HepG2 (cell line): ENCODE measurements at regions not wholly inside any gene's neighbourhood (a gene's known extent, or its start where the extent isn't known, plus 50 kb on each side); places are given as distances from the start of the nearest gene placed in this dataset.

Source experiments
- ATAC-seq: fragments of 200-7000 bp; cut with Tn5 transposase; 3 replicates; pipeline ENCODE4 v1.9.1; 2020; ENCODE audit warnings: mild to moderate bottlenecking, moderate library complexity
- BruUV-seq: library from RNA; stranded (reverse); fragments of 400-500 nt; replicated peaks from 2 replicates; lab custom pipeline; 2021; lab: Mats Ljungman, UMichigan
- CTCF ChIA-PET: fragments of 300-600 bp; formaldehyde crosslinking; extraction: SDS; loops from one replicate; lab custom pipeline; 2021; ENCODE audit warnings: low total read pairs, inconsistent platforms, low intra/inter-chr PET ratio; lab: Yijun Ruan, JAX
- POLR2A ChIA-PET: fragments of 350-600 bp; sonication (Branson Sonifier 250); formaldehyde crosslinking; loops from one replicate; lab custom pipeline; 2020; ENCODE audit warnings: antibody characterized with exemption, inconsistent platforms; lab: Yijun Ruan, JAX
- DNase-seq: peaks from one replicate; pipeline ENCODE4 v3.0.0-alpha.2; 2015; ENCODE audit warnings: low spot score
- FAIRE-seq: peaks from 3 replicates; lab custom pipeline; 2011; peaks lifted over from hg19 to GRCh38; lab: Jason Lieb, UNC
- H2AFZ ChIP-seq: one replicate; pipeline ENCODE4 v1.6.1; 2011; ENCODE audit warnings: low read length, inconsistent platforms
- H3K27ac ChIP-seq: fragments of 300-600 bp; 3 replicates; pipeline ENCODE4 v1.8.0; 2011; ENCODE audit warnings: mixed run types, mild to moderate bottlenecking, mixed read lengths, low read length, inconsistent platforms; ENCODE audit not compliant: insufficient read depth; ENCODE audit errors: extremely low read length
- H3K27me3 ChIP-seq, 2 experiments: fragments of 200-600 bp in 1 of 2; 2 replicates in 1 of 2; 3 replicates in 1 of 2; pipeline versions ENCODE4 v1.6.0 to v1.8.0; 2011; ENCODE audit warnings: low read length in 2 of 2, mild to moderate bottlenecking in 2 of 2, moderate library complexity in 2 of 2, inconsistent platforms in 1 of 2; ENCODE audit not compliant: insufficient read depth in 2 of 2, control insufficient read depth in 1 of 2
- H3K36me3 ChIP-seq, 2 experiments: fragments of 200-600 bp in 1 of 2; replicated peaks in 1 of 2; 2 replicates in 1 of 2; 3 replicates in 1 of 2; pipeline versions ENCODE4 v1.5.1 to v1.8.0; 2011; ENCODE audit warnings: low read length in 2 of 2, inconsistent platforms in 1 of 2; ENCODE audit not compliant: insufficient read depth in 2 of 2, control insufficient read depth in 1 of 2
- H3K4me1 ChIP-seq: 2 replicates; pipeline ENCODE4 v1.5.1; 2012; ENCODE audit warnings: low read length, inconsistent platforms; ENCODE audit not compliant: insufficient read depth
- H3K4me2 ChIP-seq: 2 replicates; pipeline ENCODE4 v1.6.0; 2011; ENCODE audit warnings: low read depth, low read length, inconsistent platforms
- H3K4me3 ChIP-seq, 3 experiments: fragments of 200-600 bp in 1 of 3; sonication (generic), shearing (Covaris generic) in 1 of 3; replicated peaks in 1 of 3; 2 replicates each; pipeline ENCODE4 v1.5.1; 2011 to 2016; ENCODE audit warnings: low read length in 3 of 3, inconsistent platforms in 2 of 3, low read depth in 2 of 3, mild to moderate bottlenecking in 2 of 3, control low read depth in 1 of 3, mixed read lengths in 1 of 3; ENCODE audit not compliant: insufficient read depth in 1 of 3
- H3K79me2 ChIP-seq: one replicate; pipeline ENCODE4 v1.6.1; 2011; ENCODE audit warnings: low read length, inconsistent platforms; ENCODE audit not compliant: insufficient read depth
- H3K9ac ChIP-seq: 2 replicates; pipeline ENCODE4 v1.6.0; 2011; ENCODE audit warnings: mild to moderate bottlenecking, low read depth, low read length, inconsistent platforms; ENCODE audit not compliant: insufficient read depth
- H3K9me3 ChIP-seq: 2 replicates; pipeline ENCODE4 v1.5.1; 2012; ENCODE audit warnings: mild to moderate bottlenecking, low read length
- H4K20me1 ChIP-seq: 2 replicates; pipeline ENCODE4 v1.6.0; 2011; ENCODE audit warnings: inconsistent platforms, mild to moderate bottlenecking, low read length, moderate library complexity; ENCODE audit not compliant: insufficient read depth
- ARID5B ChIP-seq: IDR thresholded peaks from 2 replicates; pipeline ENCODE4 v1.4.0; 2020; ENCODE audit warnings: mild to moderate bottlenecking, missing genetic modification reagents
- BCLAF1 ChIP-seq: fragments of 450-650 bp; IDR thresholded peaks from 2 replicates; pipeline ENCODE4 v1.6.1; 2017; ENCODE audit warnings: mild to moderate bottlenecking
- FOXA1 ChIP-seq, 2 experiments: fragments of 450-650 bp in 1 of 2; sonication (generic) in 1 of 2; formaldehyde crosslinking in 1 of 2; IDR thresholded peaks; 2 replicates each; pipeline versions ENCODE4 v1.4.0 to v1.6.1; 2016 to 2020; ENCODE audit warnings: missing genetic modification reagents in 1 of 2
- KAT8 ChIP-seq: IDR thresholded peaks from 2 replicates; pipeline ENCODE4 v1.6.1; 2016; ENCODE audit warnings: missing genetic modification reagents, missing compliant biosample characterization
- POLR2G ChIP-seq: fragments of 200-400 bp; formaldehyde crosslinking; IDR thresholded peaks from 2 replicates; pipeline ENCODE4 v1.6.1; 2018; ENCODE audit warnings: mild to moderate bottlenecking, low read depth, low read length, moderate library complexity
- SIX4 ChIP-seq: sonication (generic); formaldehyde crosslinking; IDR thresholded peaks from 2 replicates; pipeline ENCODE4 v1.4.0; 2020; ENCODE audit warnings: missing genetic modification reagents
- TGIF2 ChIP-seq: IDR thresholded peaks from 2 replicates; pipeline ENCODE4 v1.6.1; 2016; ENCODE audit warnings: control low read depth, missing compliant biosample characterization
- WIZ ChIP-seq: sonication (generic); formaldehyde crosslinking; IDR thresholded peaks from 2 replicates; pipeline ENCODE4 v1.5.1; 2020; ENCODE audit warnings: mild to moderate bottlenecking, missing genetic modification reagents
- ZNF407 ChIP-seq: sonication (generic); formaldehyde crosslinking; IDR thresholded peaks from one replicate; pipeline ENCODE4 v1.5.1; 2020; ENCODE audit warnings: mild to moderate bottlenecking, missing genetic modification reagents; ENCODE audit errors: not compliant biosample characterization
- ZNF607 ChIP-seq: sonication (generic); formaldehyde crosslinking; IDR thresholded peaks from 2 replicates; pipeline ENCODE4 v1.5.1; 2020; ENCODE audit warnings: missing genetic modification reagents, mild to moderate bottlenecking, borderline replicate concordance
- ZNF629 ChIP-seq: sonication (generic); formaldehyde crosslinking; conservative IDR thresholded peaks from 2 replicates; pipeline ENCODE4 v1.5.0; 2020; ENCODE audit warnings: missing genetic modification reagents
- WGBS: methylation state at CpG from one replicate; pipeline ENCODE4 v1.1.6; 2017; ENCODE audit warnings: low lambda C conversion rate; 5-methylcytosine and 5-hydroxymethylcytosine counted together
- in situ Hi-C: cut with HindIII; loops from 2 replicates; pipeline ENCODE4 v1.10.0; 2017; ENCODE audit warnings: low pct_unique_long_range_greater_than_20kb; ENCODE audit not compliant: extremely low pct_ligation_motif_present
- intact Hi-C: fragments of 100-400 bp; cut with micrococcal nuclease; formaldehyde crosslinking; loops from one replicate; pipeline ENCODE4 v1.10.0; 2022; ENCODE audit not compliant: unreplicated experiment

GRCh38 chr22:45098056-45098455, 65.7 kb upstream of the NUP50 start:
- no peak overlapping the region for H3K9ac ChIP-seq
- ATAC-seq: no peak
- peaks cover 9 to 53% of the 10 kb centered on the region in 2 experiments for H3K27me3 ChIP-seq
- no peak for FAIRE-seq
- no peaks in the 10 kb centered on the region for H3K79me2 ChIP-seq
- no peaks in the 10 kb centered on the region for H3K9me3 ChIP-seq
- H3K27ac ChIP-seq: no peak overlapping the region
- 23% methylated on average over 8 of the region's 8 CpGs for WGBS
- no peak overlapping the region for H3K4me2 ChIP-seq
- no peak overlapping the region for H2AFZ ChIP-seq
- DNase-seq: no peak
- CTCF ChIA-PET: no interaction called here
- BruUV-seq: no TSS peak
- H3K36me3 ChIP-seq: no peaks in the 10 kb centered on the region
- no peak overlapping the region for H3K4me3 ChIP-seq
- no peaks in the 10 kb centered on the region for H4K20me1 ChIP-seq
- in situ Hi-C loops: no loop called here
- intact Hi-C loops: no loop called here
- H3K4me1 ChIP-seq: no peaks in the 10 kb centered on the region
- POLR2A ChIA-PET: no interaction called here
- TF ChIP-seq ZNF407 (CRISPR knock-in tag): no peak
- TF ChIP-seq SIX4: no peak
- TF ChIP-seq FOXA1 (IDR thresholded peaks at IDR 0.05): no peak
- TF ChIP-seq FOXA1 (CRISPR knock-in tag; IDR thresholded peaks at IDR 0.05): no peak
- no peak for TF ChIP-seq ARID5B (CRISPR knock-in tag)
- no peak for TF ChIP-seq WIZ (CRISPR knock-in tag)
- no peak for TF ChIP-seq ZNF629
- TF ChIP-seq ZNF607 (CRISPR knock-in tag): no peak
- no peak for TF ChIP-seq POLR2G
- TF ChIP-seq KAT8: no peak
- no peak for TF ChIP-seq BCLAF1
- no peak for TF ChIP-seq TGIF2 (CRISPR knock-in tag)
